H1 (cell line): ENCODE measurements at regions not wholly inside any gene's neighbourhood (a gene's known extent, or its start where the extent isn't known, plus 50 kb on each side); places are given as distances from the start of the nearest gene placed in this dataset.

ENCODE experiments used
- CTCF ChIA-PET: fragments of 300-600 bp; sonication (Branson Sonifier 250); formaldehyde crosslinking; loops from one replicate; lab custom pipeline; 2021; ENCODE audit not compliant: partially characterized antibody; lab: Charles Lee
- POLR2A ChIA-PET: fragments of 300-600 bp; sonication (Branson Sonifier 250); formaldehyde crosslinking; loops from one replicate; lab custom pipeline; 2021; ENCODE audit warnings: inconsistent platforms; ENCODE audit not compliant: partially characterized antibody; lab: Charles Lee
- DNase-seq, 2 experiments: peaks; one replicate each; pipeline versions ENCODE4 v3.0.0 to v3.0.0-alpha.2; 2010 to 2022; ENCODE audit warnings: low spot score in 2 of 2, low read depth in 1 of 2, mixed read lengths in 1 of 2
- FAIRE-seq: peaks from 2 replicates; lab custom pipeline; 2011; peaks lifted over from hg19 to GRCh38; lab: Jason Lieb, UNC
- H2AFZ ChIP-seq: 2 replicates; pipeline ENCODE4 v1.8.1; 2012; ENCODE audit warnings: low read length, inconsistent platforms
- H2AK5ac ChIP-seq: 2 replicates; pipeline ENCODE4 v1.6.1; 2013; ENCODE audit warnings: low read depth, low read length
- H2BK120ac ChIP-seq: replicated peaks from 2 replicates; pipeline ENCODE3; 2013; ENCODE audit warnings: low read depth, low read length, inconsistent platforms
- H2BK12ac ChIP-seq: 2 replicates; pipeline ENCODE4 v1.6.1; 2013; ENCODE audit warnings: low read depth, low read length
- H2BK15ac ChIP-seq: 2 replicates; pipeline ENCODE4 v1.6.1; 2013; ENCODE audit warnings: low read length
- H2BK20ac ChIP-seq: 2 replicates; pipeline ENCODE4 v1.6.1; 2013; ENCODE audit warnings: low read length
- H2BK5ac ChIP-seq: 2 replicates; pipeline ENCODE4 v1.6.1; 2013; ENCODE audit warnings: low read depth, low read length
- H3K14ac ChIP-seq: 2 replicates; pipeline ENCODE4 v1.6.1; 2013; ENCODE audit warnings: inconsistent platforms; ENCODE audit not compliant: insufficient read length
- H3K18ac ChIP-seq: 2 replicates; pipeline ENCODE4 v1.6.1; 2013; ENCODE audit warnings: low read length; ENCODE audit errors: extremely low read depth
- H3K23ac ChIP-seq: 2 replicates; pipeline ENCODE4 v1.6.1; 2013; ENCODE audit warnings: inconsistent platforms; ENCODE audit not compliant: insufficient read length
- H3K23me2 ChIP-seq: 2 replicates; pipeline ENCODE4 v1.6.1; 2013; ENCODE audit warnings: low read depth, low read length
- H3K27ac ChIP-seq: 2 replicates; pipeline ENCODE4 v1.6.1; 2011; ENCODE audit warnings: low read depth, low read length, inconsistent platforms
- H3K27me3 ChIP-seq, 4 experiments: replicated peaks in 1 of 4; 1 replicate in 1 of 4; 2 replicates in 3 of 4; pipeline versions ENCODE4 v1.6.1 to v1.8.1; 2011 to 2013; ENCODE audit warnings: low read length in 3 of 4, mild to moderate bottlenecking in 3 of 4, inconsistent platforms in 2 of 4, mixed read lengths in 2 of 4, moderate library complexity in 1 of 4; ENCODE audit not compliant: control insufficient read depth in 3 of 4, insufficient read depth in 3 of 4; ENCODE audit errors: extremely low read depth in 1 of 4
- H3K36me3 ChIP-seq, 4 experiments: 2 replicates each; pipeline versions ENCODE4 v1.6.1 to v1.8.1; 2011 to 2013; ENCODE audit warnings: mild to moderate bottlenecking in 4 of 4, low read length in 3 of 4, moderate library complexity in 2 of 4, control low read depth in 1 of 4, inconsistent platforms in 1 of 4; ENCODE audit not compliant: insufficient read depth in 4 of 4, control insufficient read depth in 2 of 4
- H3K4ac ChIP-seq: replicated peaks from 2 replicates; pipeline ENCODE3; 2013; ENCODE audit warnings: low read length, low read depth, mixed read lengths, inconsistent platforms; ENCODE audit not compliant: insufficient read length
- H3K4me1 ChIP-seq, 4 experiments: replicated peaks in 1 of 4; 1 replicate in 1 of 4; 2 replicates in 3 of 4; pipeline versions ENCODE4 v1.6.1 to v1.8.1; 2011 to 2013; ENCODE audit warnings: low read length in 3 of 4, inconsistent platforms in 2 of 4, mixed read lengths in 1 of 4; ENCODE audit not compliant: insufficient read depth in 4 of 4, control insufficient read depth in 3 of 4
- H3K4me2 ChIP-seq, 2 experiments: 2 replicates each; pipeline versions ENCODE4 v1.6.1 to v1.8.1; 2011 to 2013; ENCODE audit warnings: low read depth in 2 of 2, low read length in 2 of 2, control low read depth in 1 of 2, inconsistent platforms in 1 of 2, mild to moderate bottlenecking in 1 of 2; ENCODE audit not compliant: insufficient read depth in 1 of 2
- H3K4me3 ChIP-seq, 4 experiments: fragments of 200-600, 300-600 bp in 1 of 4; sonication (generic), shearing (Covaris generic), sonication (Bioruptor Twin) in 1 of 4; 2 replicates each; pipeline versions ENCODE4 v1.5.1 to v1.8.1; 2011 to 2016; ENCODE audit warnings: low read length in 4 of 4, low read depth in 3 of 4, control low read depth in 2 of 4, inconsistent platforms in 2 of 4, mild to moderate bottlenecking in 2 of 4, mixed read lengths in 1 of 4, moderate library complexity in 1 of 4; ENCODE audit not compliant: insufficient read depth in 2 of 4; ENCODE audit errors: extremely low read depth in 1 of 4
- H3K56ac ChIP-seq: replicated peaks from 2 replicates; pipeline ENCODE3; 2013; ENCODE audit warnings: low read depth, mild to moderate bottlenecking, mixed read lengths, low read length, inconsistent platforms; ENCODE audit not compliant: insufficient read length
- H3K79me1 ChIP-seq: 2 replicates; pipeline ENCODE4 v1.6.1; 2013; ENCODE audit warnings: low read depth, low read length, control low read depth
- H3K79me2 ChIP-seq, 2 experiments: 2 replicates each; pipeline versions ENCODE4 v1.6.1 to v1.8.1; 2012 to 2013; ENCODE audit warnings: low read length in 2 of 2, mild to moderate bottlenecking in 2 of 2, inconsistent platforms in 1 of 2; ENCODE audit not compliant: insufficient read depth in 2 of 2, control insufficient read depth in 1 of 2
- H3K9ac ChIP-seq, 4 experiments: replicated peaks in 1 of 4; 1 replicate in 1 of 4; 2 replicates in 3 of 4; pipeline versions ENCODE4 v1.6.1 to v1.8.1; 2011 to 2013; ENCODE audit warnings: low read depth in 3 of 4, low read length in 3 of 4, control low read depth in 2 of 4, mild to moderate bottlenecking in 2 of 4, moderate library complexity in 2 of 4, inconsistent platforms in 1 of 4; ENCODE audit errors: extremely low read depth in 1 of 4
- H3K9me3 ChIP-seq, 2 experiments: 2 replicates each; pipeline versions ENCODE4 v1.6.1 to v1.8.1; 2012 to 2013; ENCODE audit warnings: mild to moderate bottlenecking in 2 of 2, moderate library complexity in 2 of 2, control low read depth in 1 of 2, inconsistent platforms in 1 of 2, low read depth in 1 of 2, low read length in 1 of 2, mixed read lengths in 1 of 2; ENCODE audit not compliant: insufficient read depth in 2 of 2
- H4K20me1 ChIP-seq, 2 experiments: replicated peaks in 1 of 2; 2 replicates each; pipeline versions ENCODE3 to v1.8.1; 2011 to 2013; ENCODE audit warnings: inconsistent platforms in 2 of 2, low read length in 2 of 2, mild to moderate bottlenecking in 1 of 2; ENCODE audit not compliant: insufficient read depth in 2 of 2, control insufficient read depth in 1 of 2
- H4K5ac ChIP-seq: 2 replicates; pipeline ENCODE4 v1.6.1; 2013; ENCODE audit warnings: low read length, low read depth, mixed read lengths, inconsistent platforms; ENCODE audit not compliant: insufficient read length
- H4K8ac ChIP-seq: 2 replicates; pipeline ENCODE4 v1.8.0; 2013; ENCODE audit warnings: mild to moderate bottlenecking, moderate library complexity, low read length, inconsistent platforms; ENCODE audit not compliant: insufficient read depth; ENCODE audit errors: extremely low read depth
- H4K91ac ChIP-seq: replicated peaks from 2 replicates; pipeline ENCODE3; 2013; ENCODE audit warnings: low read length, mixed read lengths, inconsistent platforms; ENCODE audit not compliant: insufficient read length
- ASH2L ChIP-seq: fragments of 200-600, 300-600 bp; sonication (generic); IDR thresholded peaks from one replicate; pipeline ENCODE4 v1.7.1; 2017; ENCODE audit warnings: low read length
- BCL11A ChIP-seq, 2 experiments: IDR thresholded peaks; one replicate each; pipeline ENCODE4 v1.6.1; 2011; ENCODE audit warnings: low read depth in 2 of 2, low read length in 2 of 2, mild to moderate bottlenecking in 2 of 2
- CBX8 ChIP-seq: fragments of 300-800, 300-1000 bp; sonication (generic); IDR thresholded peaks from 2 replicates; pipeline ENCODE4 v1.7.1; 2016; ENCODE audit warnings: low read depth, low read length, borderline replicate concordance
- CTCF ChIP-seq, 3 experiments: IDR thresholded peaks; 1 replicate in 2 of 3; 2 replicates in 1 of 3; pipeline versions ENCODE4 v1.5.1 to v1.6.1; 2011; ENCODE audit warnings: low read length in 3 of 3, mild to moderate bottlenecking in 3 of 3, inconsistent platforms in 2 of 3, low read depth in 1 of 3, moderate library complexity in 1 of 3; ENCODE audit not compliant: insufficient read depth in 1 of 3; ENCODE audit errors: control extremely low read depth in 1 of 3
- EZH2 ChIP-seq: fragments of 200-600 bp; sonication (generic); IDR thresholded peaks from 2 replicates; pipeline ENCODE4 v1.7.1; 2012; ENCODE audit warnings: low read depth, mild to moderate bottlenecking, moderate library complexity, low read length, inconsistent platforms; ENCODE audit not compliant: severe bottlenecking
- FOSL1 ChIP-seq: IDR thresholded peaks from 2 replicates; pipeline ENCODE4 v1.6.1; 2011; ENCODE audit warnings: mild to moderate bottlenecking, low read depth, low read length, moderate library complexity; ENCODE audit not compliant: insufficient read depth
- MAFK ChIP-seq: IDR thresholded peaks from 2 replicates; pipeline ENCODE4 v1.6.1; 2012; ENCODE audit warnings: low read depth, mild to moderate bottlenecking, improper control_type of control experiment, low read length
- MAX ChIP-seq: IDR thresholded peaks from 2 replicates; pipeline ENCODE4 v1.6.1; 2012; ENCODE audit warnings: inconsistent platforms
- POLR2A ChIP-seq, 2 experiments: IDR thresholded peaks; 1 replicate in 1 of 2; 2 replicates in 1 of 2; pipeline ENCODE4 v1.6.1; 2011; ENCODE audit warnings: low read depth in 2 of 2, low read length in 2 of 2, mild to moderate bottlenecking in 2 of 2; ENCODE audit errors: control extremely low read depth in 1 of 2
- RFX5 ChIP-seq: IDR thresholded peaks from 2 replicates; pipeline ENCODE4 v1.6.1; 2011; ENCODE audit warnings: low read depth, low read length, improper control_type of control experiment, borderline replicate concordance
- SIX5 ChIP-seq: IDR thresholded peaks from 2 replicates; pipeline ENCODE4 v1.6.1; 2011; ENCODE audit warnings: mild to moderate bottlenecking, low read depth, low read length
- TCF12 ChIP-seq: IDR thresholded peaks from 2 replicates; pipeline ENCODE4 v1.6.1; 2011; ENCODE audit warnings: low read depth, mild to moderate bottlenecking, low read length
- YY1 ChIP-seq: IDR thresholded peaks from 2 replicates; pipeline ENCODE4 v1.6.1; 2011; ENCODE audit warnings: low read depth, mild to moderate bottlenecking, low read length
- WGBS, 2 experiments: shearing (Covaris generic) in 1 of 2; methylation state at CpG; one replicate each; pipeline versions ENCODE4 v1.1.6 to v1.1.7; 2013 to 2015; ENCODE audit warnings: low lambda C conversion rate in 2 of 2, mixed read lengths in 2 of 2, inconsistent platforms in 1 of 2, low coverage in 1 of 2, missing lambda C conversion rate in 1 of 2; ENCODE audit not compliant: insufficient replicate concordance in 2 of 2, insufficient coverage in 1 of 2, insufficient read length in 1 of 2; ENCODE audit errors: extremely low coverage in 1 of 2, missing lambda C conversion rate in 1 of 2; 5-methylcytosine and 5-hydroxymethylcytosine counted together

GRCh38 chr5:71886406-71886805 lies 167.3 kb downstream of the CARTPT start:
- Histone ChIP-seq H3K79me2 (no peaks in the 10 kb centered on the region), H2AFZ (no peak overlapping the region), H3K56ac (no peak overlapping the region), H4K91ac (no peak overlapping the region), H2AK5ac (no peak overlapping the region), H2BK120ac (no peak overlapping the region), H4K8ac (no peak overlapping the region), H3K79me1 (no peaks in the 10 kb centered on the region; the same call in 1 of the 2 replicates), H3K23ac (no peak overlapping the region), H3K23me2 (peaks cover 1% of the 10 kb centered on the region; the same call in 1 of the 2 replicates), H4K5ac (no peak overlapping the region), H2BK20ac (no peak overlapping the region), H3K4me2 (no peak overlapping the region), H3K4me3 (no peak overlapping the region), H3K27me3 (no peaks in the 10 kb centered on the region; a peak in 1 of 7 replicates), H2BK15ac (no peak overlapping the region), H2BK5ac (no peak overlapping the region), H4K20me1 (peaks cover 0 to 2% of the 10 kb centered on the region in 2 experiments), H3K14ac (no peak overlapping the region), H3K18ac (no peak overlapping the region), H3K9ac (no peak overlapping the region), H2BK12ac (no peak overlapping the region), H3K36me3 (no peaks in the 10 kb centered on the region), H3K9me3 (no peaks in the 10 kb centered on the region), H3K4ac (no peak overlapping the region), H3K27ac (no peak overlapping the region), H3K4me1 (no peaks in the 10 kb centered on the region)
- CTCF ChIA-PET = no interaction called here
- DNase-seq = no peak
- no peak for FAIRE-seq
- POLR2A ChIA-PET = no interaction called here
- whole genome bisulfite sequencing, 2 experiments = 90% methylated on average over 2 of the region's 2 CpGs; no CpG with 5 or more reads in 1 of the 2 experiments
- no peak for TF ChIP-seq MAX
- TF ChIP-seq FOSL1 = no peak
- no peak for TF ChIP-seq ASH2L
- TF ChIP-seq POLR2A (IDR thresholded peaks at IDR 0.05; ENCODE audit: control extremely low read depth in 1 of 2, low read depth in 2 of 2, low read length in 2 of 2) = no peak
- TF ChIP-seq MAFK = no peak
- TF ChIP-seq EZH2 = no peak
- TF ChIP-seq BCL11A (IDR thresholded peaks at IDR 0.05; ENCODE audit: low read depth in 2 of 2, low read length in 2 of 2) = no peak
- TF ChIP-seq SIX5 = no peak
- no peak for TF ChIP-seq CBX8
- no peak for TF ChIP-seq CTCF (IDR thresholded peaks at IDR 0.05; ENCODE audit: control extremely low read depth in 1 of 3, insufficient read depth in 1 of 3, low read depth in 1 of 3, low read length in 3 of 3)
- TF ChIP-seq RFX5 = no peak
- no peak for TF ChIP-seq TCF12
- TF ChIP-seq YY1 = no peak
